Stimulated activated naive CD4-positive, alpha-beta T cell (primary cell): ENCODE measurements at regions not wholly inside any gene's neighbourhood (a gene's known extent, or its start where the extent isn't known, plus 50 kb on each side); places are given as distances from the start of the nearest gene placed in this dataset.

Source experiments
- DNase-seq, 6 experiments: peaks; one replicate each; lab custom pipeline; 2025; lab: John Stamatoyannopoulos, UW

DNA sequence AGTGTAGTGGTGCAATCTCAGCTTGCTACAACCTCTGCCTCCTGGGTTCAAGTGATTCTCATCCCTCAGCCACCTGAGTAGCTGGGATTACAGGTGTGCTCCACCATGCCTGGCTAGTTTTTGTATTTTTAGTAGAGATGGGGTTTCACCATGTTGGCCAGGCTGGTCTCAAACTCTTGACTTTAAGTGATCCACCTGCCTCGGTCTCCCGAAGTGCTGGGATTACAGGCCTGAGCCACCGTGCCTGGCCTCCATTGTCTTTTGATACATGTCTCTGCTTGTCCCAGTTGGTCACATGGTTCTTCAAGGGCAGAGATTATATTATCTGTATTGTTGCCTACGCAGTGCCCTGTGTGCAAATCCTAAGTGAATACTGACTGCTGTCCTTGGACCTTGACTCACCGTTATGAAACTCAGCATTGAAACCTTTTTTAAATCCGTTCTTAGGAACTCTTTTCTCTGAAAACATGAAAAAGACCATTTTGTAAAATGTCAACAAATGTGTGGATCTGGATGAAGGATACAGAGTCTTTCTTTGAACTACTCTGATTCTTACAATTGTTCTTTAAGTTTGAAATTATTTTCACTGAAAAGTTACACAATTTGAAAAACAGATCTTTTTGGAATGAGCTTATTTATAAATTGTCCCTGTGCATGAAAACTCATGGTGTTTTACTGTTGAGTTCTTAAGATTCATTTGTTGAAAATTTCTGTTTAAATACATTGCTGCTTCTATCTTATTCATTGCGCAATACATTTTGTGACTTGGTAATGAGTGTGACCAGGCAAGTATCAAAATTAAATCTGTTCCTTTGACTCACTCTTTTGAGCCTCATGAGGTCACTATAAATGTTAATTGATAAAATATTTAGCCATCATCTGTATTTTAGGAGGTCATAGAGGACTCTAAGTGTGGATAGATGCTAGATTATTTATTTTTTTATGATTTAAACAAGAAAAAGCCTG is 293.5 kb downstream of the UTRN start:
- no peak for DNase-seq

DNA sequence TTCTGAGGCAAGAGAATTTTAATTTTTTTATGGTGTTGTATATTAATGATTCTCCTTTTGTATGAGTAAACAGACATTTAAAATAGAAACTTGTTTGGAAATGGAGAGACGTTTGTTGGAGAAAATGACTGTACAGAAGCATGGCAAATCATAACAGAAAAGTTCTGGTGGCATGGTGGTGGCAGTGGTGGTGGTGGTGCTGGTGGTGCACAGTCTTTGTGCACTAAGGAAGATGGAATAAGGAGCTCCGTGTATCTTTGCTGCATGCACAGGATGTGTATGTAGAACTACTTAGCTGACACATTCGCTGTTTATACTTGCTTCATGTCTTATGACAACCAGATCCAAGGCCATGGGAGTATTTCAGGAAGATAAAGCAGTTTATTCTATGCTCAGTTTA is 294.9 kb downstream of the UTRN start:
- DNase-seq, result no peak

DNA sequence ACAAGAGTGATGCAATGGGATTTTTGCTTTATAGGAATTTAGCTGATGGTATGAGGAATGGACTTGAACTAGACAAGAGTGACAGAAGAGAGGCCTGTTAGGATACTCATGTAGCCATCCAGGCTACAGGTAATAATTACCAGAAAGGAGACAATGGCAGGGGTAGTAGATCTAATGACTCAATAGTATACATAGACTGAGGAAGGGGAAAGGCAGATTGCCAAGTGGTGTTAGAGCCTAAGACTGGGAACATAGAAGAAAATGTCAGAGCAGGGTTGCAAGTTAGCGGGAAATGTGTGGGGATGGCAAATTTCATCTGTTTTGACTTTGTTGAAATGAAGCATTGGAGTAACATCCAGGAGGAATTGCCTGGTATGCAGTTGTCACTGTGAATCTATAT is 295.6 kb downstream of the UTRN start:
- DNase-seq, result no peak

DNA sequence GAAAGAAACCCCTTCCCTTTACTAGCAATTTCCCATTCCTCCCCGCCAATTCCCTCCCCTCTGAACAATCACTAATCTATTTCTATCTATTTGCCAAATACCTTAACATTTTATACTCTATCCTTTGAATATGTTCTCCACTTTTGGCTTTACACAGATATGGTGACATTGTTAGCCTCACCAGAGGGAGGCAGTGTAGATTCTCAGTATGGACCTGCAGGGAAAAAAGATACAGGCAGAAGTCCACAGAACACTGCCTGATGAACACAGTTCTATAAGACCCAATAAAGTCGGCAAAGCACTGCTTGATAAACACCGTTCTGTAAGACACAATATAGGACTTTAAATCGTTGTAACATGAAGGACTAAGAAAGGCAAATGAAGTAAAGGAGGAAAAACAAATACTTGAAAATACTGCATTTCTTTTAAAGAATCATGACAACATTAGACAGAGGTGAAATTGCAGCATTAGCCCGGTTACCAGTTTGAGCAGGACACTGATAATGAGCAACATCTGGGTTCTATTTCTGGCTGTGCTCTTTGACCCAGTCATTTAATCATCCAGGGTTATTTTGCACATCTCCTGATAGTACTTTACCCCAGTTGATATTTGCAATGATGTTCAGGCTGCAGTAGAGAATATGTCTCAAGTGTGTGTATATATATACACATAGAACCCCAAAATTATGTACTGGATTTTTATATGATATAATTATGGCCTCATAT is 296.8 kb downstream of the UTRN start:
- peak in 3 of 6 experiments; percentile 3 to 34 (median 23) for DNase-seq

DNA sequence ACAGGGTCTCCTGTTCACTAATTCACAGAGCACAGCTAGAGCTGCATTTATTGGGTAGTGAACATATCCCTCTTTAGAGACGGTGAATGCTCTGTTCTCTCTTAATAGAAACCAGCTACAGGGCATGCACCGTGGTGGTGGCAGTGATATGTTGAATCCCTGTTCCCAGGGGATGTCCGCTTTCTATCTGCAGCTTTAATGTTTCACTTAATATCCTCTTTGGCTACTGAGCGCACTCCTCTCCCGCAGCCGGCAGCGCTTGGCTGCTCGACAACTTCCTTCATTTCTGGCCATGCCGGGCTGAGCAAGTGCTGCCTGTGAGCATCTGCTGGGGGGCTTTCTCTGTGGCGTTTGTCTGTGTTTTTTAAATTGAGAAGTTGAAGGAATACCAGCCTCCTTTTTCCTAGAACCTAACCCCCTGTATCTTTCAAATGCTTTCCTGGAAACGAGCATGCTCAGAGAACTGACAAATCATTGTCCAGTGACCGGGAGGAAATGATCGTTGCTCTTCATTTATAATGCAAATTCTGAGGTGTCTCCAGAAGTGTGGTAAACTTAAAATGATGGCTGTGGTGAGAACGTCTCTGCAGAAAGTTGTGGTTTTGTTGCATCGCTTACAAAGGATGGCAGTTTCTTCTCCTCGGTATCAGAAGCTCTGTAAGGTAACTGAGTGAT is 297.9 kb downstream of the UTRN start:
- peak in 4 of 6 experiments; percentile 1 to 73 (median 66) for DNase-seq

DNA sequence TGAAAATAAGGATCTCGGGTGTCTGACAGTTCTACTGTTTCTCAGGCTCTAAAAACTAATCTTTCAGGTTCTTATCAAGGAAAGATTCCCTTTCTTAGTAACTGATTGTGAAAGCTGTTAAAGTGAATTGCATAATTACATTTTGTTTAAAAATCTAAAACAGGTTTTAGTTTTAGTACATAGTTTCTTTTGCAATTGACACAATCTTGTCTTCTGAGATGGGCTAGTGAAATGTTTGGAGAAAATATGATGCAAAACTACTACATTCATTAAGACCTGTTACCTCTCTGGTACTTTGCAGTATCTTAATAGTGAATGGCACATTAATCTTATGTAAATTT is 298.4 kb downstream of the UTRN start:
- DNase-seq, result no peak

DNA sequence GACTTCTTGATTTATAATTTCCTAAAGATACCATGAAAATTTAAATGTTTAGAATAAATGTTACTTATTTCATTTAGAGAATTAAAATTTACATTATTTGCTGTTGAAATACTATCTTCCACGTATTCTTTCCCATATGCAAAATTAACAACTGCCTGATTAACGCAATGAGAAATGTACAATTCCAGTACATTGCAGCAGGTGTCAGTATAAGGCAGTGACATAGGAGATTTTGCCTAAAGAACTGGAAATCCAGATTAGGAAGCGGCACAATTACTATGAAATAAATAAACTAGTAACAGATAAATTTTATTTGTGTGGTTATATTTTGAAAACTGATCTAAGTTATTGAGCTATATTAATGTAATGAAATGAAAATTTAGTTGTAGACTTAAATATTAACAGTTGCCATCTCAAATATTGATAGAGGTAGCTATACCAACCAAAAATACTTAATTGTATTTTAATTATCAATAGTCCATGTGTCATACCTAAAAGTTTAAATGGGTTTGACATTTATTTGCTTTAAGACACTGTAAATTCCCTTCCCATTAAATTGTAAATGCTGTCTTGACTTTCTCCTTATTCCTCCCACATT is 300.2 kb downstream of the UTRN start:
- peak in 1 of 6 experiments; percentile 19 for DNase-seq

DNA sequence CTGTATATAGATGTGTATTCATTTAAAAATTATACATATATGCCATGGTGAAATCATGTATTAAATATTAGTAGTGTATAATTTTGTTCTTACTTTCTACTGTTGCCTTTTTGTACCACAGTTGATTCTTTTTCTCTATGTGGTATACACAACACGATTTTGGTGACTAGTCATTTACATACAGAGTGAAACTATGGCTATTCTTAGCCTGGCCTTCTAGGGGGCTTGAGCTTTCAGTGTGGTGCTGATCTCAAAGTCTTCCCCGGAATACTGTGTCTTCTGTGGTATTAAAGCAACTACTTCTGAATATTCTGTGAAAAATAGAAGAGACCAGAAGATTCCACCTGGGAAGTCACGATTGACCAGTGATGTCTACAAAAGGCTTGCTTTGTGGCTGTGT is 301.9 kb downstream of the UTRN start:
- DNase-seq, result no peak

DNA sequence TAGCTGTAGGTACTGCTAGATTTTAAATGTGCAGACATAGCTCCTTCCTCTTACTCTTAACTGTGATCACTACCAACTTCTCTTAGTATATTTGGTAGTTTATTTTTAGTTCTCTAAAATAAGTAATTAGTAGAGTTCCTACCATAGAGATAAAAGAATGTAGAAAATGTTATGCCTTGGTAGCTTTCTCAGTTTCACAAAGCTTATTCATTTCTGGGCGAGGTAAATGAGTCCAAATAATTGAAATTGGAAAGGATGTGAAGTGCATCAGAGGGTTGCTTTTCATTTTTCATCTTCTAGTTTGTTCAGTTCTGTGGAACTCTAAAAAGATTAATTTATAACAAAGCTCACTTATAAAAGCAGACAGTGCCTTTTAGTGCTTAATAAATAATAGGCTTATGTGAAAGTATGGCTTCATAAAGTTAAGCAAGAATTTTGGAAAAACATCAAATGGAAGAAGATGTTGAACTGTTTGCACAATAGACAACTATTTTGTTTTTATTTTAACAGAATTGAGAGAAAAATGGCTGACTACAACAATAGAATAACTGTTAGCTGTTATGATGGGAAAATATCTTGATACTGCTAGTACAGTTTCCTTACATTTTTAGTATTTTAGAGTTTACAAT is 303.7 kb downstream of the UTRN start:
- no peak for DNase-seq

DNA sequence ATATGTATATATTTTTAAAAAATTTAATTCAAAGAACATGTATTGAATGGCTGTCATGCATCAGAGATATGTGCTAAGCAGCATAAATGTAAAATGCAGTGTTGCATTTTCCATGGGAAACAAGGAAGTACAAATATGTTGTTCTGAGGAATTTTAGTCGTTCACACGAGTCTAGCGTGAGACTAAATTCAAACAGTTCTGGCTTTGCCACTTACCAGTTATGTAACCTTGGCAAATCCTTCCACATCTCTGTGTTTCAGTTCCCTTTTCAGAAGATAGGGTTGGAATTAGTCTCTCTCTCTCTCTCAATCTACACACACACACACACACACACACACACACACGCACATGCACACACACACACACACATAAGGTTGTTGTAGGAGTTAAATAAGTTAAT is 305.4 kb downstream of the UTRN start:
- no peak for DNase-seq

DNA sequence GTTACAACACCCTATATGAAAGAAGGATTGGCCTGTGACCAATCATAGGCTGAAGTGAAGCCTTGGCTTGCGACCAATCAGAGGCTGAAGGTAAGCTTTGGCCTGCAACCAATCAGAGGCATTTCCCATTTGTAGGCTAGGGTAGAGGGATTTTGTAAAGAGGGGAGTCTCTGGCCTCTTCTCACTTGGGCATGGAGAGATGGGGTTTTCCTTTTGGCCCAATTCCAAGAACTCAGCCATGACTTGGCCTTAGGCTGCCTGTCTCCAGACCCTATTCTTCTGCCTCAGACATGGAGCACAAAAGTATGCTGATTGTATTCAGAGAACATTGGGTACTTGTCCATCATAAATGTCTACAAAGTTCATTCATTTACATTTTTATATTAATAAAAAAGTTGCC is 308.3 kb downstream of the UTRN start:
- no peak for DNase-seq

DNA sequence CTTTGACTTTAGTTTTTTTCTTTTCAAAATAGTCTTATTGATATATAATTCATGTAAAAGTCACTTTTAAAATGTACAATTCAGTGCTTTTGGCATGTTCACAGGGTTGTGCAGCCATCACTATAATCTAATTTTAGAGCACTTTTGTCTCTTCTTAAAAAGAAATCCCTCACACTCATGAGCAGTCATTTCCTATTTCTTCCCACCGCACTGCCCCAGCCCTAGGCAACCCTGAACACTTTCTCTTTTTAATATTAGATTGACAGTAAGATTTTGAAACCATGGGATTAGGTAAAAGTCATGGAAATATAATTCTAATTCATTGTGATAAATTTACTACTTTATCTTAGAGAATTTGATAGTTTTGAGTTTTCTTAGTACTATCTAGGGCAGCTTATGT is 309.4 kb downstream of the UTRN start:
- DNase-seq, result no peak

DNA sequence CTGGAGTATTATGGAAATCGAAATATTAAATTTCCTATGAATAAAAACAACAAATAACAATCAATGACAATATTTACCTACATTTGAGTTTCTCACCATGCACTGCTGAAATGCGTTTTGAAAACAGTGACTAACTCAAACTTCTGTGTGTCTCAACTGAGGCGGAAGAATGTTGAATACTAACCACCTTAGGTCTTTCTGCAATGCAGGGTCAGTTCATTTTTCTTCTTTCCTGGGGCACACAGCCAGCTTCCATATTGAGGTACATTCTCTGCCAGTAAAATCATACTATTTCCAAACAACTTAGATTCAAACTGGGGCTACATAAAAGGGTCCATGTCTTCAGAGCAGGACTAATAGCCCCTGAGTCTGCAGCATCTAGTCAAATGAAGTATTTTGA is 310.1 kb downstream of the UTRN start:
- DNase-seq, result no peak

DNA sequence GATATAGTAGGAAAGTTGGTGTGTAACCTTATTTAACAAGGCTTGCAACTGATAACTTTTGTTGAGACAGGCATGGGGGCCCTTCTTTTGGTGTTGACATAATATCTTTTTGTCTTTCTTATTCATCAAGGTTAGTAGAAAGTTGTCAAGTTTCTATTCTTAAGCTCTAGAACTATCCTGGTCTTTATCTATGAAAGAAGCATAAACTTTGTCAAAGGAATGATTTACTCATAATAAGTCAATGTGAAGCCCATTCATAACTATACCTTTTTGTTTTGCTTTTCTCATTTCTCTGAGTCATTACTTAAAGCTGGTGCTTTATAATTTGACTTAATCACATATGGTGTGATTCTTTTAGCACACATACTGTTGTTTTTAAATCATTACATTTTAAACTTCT is 312.4 kb downstream of the UTRN start:
- DNase-seq, result no peak

DNA sequence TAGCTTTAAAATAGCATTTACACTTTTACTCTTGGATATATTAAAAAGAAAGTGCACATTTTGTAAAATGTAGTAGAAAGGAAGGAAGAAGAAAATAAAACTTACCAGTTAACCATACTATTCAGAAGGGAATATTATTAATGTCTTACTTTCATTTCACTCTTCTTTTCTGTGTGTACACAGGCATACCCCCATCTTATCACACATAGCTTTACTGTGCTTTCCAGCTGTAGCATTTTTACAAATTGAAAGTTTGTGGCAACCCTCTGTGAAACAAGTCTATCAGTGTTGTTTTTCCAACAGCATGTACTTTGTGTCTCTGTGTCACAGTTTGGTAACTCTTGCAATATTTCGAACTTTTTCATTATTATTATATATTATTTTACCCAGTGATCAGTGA is 314.5 kb downstream of the UTRN start:
- no peak for DNase-seq

DNA sequence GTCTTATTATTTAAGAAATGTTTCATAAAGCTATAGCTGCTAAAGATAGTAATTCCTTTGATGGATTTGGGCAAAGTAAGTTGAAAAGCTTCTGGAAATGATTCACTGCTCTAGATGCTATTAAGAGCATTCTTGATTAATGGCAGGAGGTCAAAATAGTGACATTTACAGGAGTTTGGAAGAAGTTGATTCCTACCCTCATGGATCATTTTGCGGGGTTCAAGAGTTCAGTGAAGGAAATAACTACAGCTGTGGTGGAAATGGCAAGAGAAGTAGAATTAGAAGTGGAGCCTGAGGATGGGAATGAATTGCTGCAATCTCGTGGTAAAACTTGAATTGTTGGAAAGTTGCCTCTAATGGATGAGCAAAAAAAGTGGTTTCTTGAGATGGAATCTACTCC is 316.1 kb downstream of the UTRN start:
- DNase-seq, result no peak

DNA sequence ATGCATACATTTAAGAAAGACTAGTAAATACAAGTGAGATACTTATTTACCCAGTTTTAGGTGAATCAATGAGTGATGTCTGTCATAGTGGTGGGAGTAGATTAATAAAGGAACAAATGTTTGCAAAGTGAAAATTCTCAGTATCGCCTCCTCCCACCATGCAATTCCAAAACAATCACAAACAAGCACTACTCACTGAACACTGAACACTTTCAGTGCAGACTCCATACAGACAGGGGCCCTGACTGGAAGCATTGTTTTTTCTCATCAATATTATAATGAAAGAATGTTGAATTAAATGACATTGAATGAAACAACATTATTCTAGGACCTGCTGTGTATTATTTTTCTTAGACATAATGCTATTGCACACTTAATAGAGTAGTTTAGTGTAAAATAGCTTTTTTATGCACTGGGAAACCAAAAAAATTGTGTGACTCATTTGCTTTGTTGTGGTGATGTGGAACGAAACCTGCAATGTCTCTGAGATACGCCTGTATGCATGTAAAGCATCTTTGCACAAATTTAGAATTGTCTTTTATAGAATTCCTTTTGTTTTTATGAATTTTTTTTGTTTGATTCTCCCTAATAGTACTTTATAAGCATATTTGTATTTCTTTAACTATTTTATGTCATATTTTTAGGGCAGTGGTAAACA is 317.5 kb downstream of the UTRN start:
- peak in 2 of 6 experiments; percentile 1 to 7 for DNase-seq

DNA sequence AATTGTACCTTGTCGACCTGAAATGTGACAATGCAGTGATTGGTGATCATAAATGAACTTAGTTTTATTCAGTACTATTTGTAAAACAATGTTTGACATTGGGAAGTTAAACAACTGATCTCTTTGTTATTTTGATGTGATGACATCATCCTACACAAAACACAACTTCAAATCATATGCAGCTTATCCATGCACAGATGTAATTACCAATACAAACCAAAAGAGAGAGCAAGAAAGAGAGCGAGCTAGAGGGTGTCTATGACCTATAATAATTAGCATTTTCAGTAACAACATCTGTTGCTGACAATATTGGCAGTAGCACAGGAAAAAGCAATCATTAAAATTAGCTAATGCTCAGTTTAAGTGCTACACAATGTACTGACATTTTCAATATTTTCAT is 320.9 kb downstream of the UTRN start:
- no peak for DNase-seq

DNA sequence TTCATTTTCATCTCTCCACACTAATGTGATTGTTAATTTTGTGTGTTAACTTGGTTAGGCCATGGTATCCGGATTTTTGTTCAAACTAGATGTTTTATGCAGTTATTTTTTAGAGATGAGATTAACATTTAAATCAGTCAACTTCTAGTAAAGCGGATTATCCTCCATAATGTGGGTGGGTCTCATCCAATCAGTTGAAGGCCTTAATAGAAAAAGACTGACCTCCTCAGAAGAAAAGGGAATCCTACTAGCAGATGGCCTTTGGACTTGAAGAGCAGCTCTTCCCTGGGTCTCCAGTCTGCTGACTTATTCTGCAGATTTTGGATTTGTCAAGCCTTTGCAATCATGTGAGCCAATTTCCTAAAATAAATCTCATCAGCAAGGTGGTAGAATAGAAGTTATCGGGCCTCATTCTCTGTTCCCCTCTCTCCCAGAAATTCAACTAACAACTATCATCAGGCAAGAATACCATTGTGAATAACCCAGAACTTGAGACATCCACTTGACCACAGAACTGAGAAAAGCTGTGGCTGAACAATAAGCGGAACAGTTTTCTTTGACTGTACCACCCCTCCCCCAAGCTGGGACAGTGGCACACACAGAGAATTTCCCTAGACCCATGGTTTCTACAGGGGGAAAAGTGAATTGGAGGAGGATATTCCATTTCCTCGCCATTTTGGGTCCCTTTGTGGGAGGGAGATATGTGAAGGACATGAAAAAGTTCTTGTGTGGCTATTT is 323.0 kb downstream of the UTRN start:
- DNase-seq, result no peak

DNA sequence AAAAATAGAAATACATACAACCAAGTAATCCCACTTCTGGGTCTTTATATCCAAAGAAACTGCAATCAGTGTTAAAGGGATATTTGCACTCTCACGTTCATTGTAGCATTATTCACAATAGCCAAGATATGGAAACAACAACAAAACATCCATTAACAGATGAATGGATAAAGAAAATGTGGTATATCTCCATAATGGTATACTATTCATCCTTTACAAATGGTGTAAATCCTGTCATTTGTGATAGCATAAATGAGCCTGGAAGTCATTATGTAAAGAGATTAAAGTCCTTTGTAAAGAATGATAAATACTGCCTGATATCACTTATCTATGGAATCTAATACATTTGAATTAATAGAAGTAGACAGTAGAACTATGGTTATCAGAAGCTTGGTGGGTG is 327.7 kb downstream of the UTRN start:
- no peak for DNase-seq

DNA sequence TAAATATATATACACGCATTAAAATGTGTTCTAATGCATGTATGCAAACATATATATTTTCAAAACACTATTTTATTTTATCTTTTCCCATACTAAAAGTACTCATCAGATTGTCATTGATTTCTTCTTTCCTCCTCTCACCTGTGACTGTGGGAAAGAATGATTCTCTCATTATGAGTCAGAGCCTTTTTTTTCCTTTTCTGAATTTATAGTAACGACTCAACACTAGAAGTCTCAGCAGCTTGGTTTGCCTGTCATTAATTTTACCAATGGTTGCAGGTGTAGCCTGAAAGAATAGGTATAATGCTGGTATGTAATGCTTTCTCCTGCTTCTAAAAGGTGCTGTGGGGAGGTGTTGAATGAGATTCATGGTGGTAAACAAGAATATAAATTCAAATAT is 328.7 kb downstream of the UTRN start:
- no peak for DNase-seq
